ENCODE measurements at regions not wholly inside any gene's neighbourhood (a gene's known extent, or its start where the extent isn't known, plus 50 kb on each side); places are given as distances from the start of the nearest gene placed in this dataset.
A peak's percentile ranks its signal among the peaks of the same experiment; 100 is the strongest.

GRCh38 chr1:29470788-29471119 is 234.4 kb downstream of the PTPRU start:
- WGBS, 2 donors, result 79 to 82% methylated on average over 10 of the region's 10 CpGs
- intact Hi-C loops (cut with DNase I), result no loop called here
- no peak for ATAC-seq
- H3K9me3 ChIP-seq, result peaks cover 0 to 13% (median 0%) of the 10 kb centered on the region in 11 donors
- H3K27ac ChIP-seq, result no peak overlapping the region
- no peak overlapping the region for H3K4me3 ChIP-seq
- H3K36me3 ChIP-seq, result no peaks in the 10 kb centered on the region
- TF ChIP-seq, protein P1, sequence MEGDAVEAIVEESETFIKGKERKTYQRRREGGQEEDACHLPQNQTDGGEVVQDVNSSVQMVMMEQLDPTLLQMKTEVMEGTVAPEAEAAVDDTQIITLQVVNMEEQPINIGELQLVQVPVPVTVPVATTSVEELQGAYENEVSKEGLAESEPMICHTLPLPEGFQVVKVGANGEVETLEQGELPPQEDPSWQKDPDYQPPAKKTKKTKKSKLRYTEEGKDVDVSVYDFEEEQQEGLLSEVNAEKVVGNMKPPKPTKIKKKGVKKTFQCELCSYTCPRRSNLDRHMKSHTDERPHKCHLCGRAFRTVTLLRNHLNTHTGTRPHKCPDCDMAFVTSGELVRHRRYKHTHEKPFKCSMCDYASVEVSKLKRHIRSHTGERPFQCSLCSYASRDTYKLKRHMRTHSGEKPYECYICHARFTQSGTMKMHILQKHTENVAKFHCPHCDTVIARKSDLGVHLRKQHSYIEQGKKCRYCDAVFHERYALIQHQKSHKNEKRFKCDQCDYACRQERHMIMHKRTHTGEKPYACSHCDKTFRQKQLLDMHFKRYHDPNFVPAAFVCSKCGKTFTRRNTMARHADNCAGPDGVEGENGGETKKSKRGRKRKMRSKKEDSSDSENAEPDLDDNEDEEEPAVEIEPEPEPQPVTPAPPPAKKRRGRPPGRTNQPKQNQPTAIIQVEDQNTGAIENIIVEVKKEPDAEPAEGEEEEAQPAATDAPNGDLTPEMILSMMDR (IDR thresholded peaks at IDR 0.05), result no peak
- H3K4me1 ChIP-seq, result no peaks in the 10 kb centered on the region
- no peak for DNase-seq
- peaks cover 0 to 65% (median 44%) of the 10 kb centered on the region in 7 donors for H3K27me3 ChIP-seq

GRCh38 chr1:29470087-29470787 is 233.9 kb downstream of the PTPRU start:
- H3K27ac ChIP-seq, result no peak overlapping the region
- intact Hi-C loops (cut with DNase I), result no loop called here
- H3K27me3 ChIP-seq, result peaks cover 0 to 61% (median 40%) of the 10 kb centered on the region in 7 donors
- H3K36me3 ChIP-seq, result no peaks in the 10 kb centered on the region
- no peak for ATAC-seq
- TF ChIP-seq, protein P1 (IDR thresholded peaks at IDR 0.05), result no peak
- no peak overlapping the region for H3K4me3 ChIP-seq
- peaks cover 0 to 18% (median under 1%) of the 10 kb centered on the region in 11 donors for H3K9me3 ChIP-seq
- no peaks in the 10 kb centered on the region for H3K4me1 ChIP-seq
- no peak for DNase-seq
- WGBS, 2 donors, result 52 to 56% methylated on average over 9 of the region's 9 CpGs

DNA sequence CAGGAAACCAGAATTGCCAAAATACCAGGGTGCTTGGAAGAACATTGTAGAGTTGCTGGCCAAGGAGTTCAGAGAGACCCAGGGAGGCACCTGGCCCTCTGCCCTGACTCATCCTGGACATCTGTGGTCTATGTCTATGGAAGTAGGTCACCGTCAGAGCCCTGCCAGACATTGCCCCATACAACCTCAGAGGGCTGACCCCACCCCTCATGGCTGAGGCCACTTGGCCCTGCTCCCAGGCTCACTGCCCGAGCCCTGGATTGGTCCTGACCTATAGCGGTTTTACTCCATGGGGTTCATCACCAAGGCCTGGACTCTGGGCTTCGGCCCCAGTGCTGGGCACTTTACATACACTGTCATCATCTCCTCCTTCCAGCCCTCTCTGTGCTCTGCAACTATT is 233.1 kb downstream of the PTPRU start:
- Histone ChIP-seq H3K4me3 (no peak overlapping the region), H3K4me1 (no peaks in the 10 kb centered on the region), H3K9me3 (peaks cover 0 to 26% (median 8%) of the 10 kb centered on the region in 11 donors), H3K27me3 (peaks cover 0 to 54% (median 35%) of the 10 kb centered on the region in 7 donors), H3K36me3 (no peaks in the 10 kb centered on the region), H3K27ac (no peak overlapping the region)
- WGBS, 2 donors, result 57 to 60% methylated on average over 4 of the region's 4 CpGs
- DNase-seq, result no peak
- TF ChIP-seq, protein P1 (IDR thresholded peaks at IDR 0.05), result no peak
- intact Hi-C loops (cut with DNase I), result no loop called here
- ATAC-seq, result peak in 1 of 8 donors; percentile 42

- intact Hi-C loops (cut with DNase I), result no loop called here
- Histone ChIP-seq H3K4me3 (no peak overlapping the region), H3K4me1 (no peaks in the 10 kb centered on the region), H3K36me3 (no peaks in the 10 kb centered on the region), H3K9me3 (peaks cover 0 to 38% (median 8%) of the 10 kb centered on the region in 11 donors), H3K27me3 (peaks cover 0 to 43% (median 24%) of the 10 kb centered on the region in 7 donors), H3K27ac (no peak overlapping the region)
- ATAC-seq (no peak), DNase-seq (no peak)
- TF ChIP-seq, protein P1 (IDR thresholded peaks at IDR 0.05), result no peak
- WGBS, 2 donors, result 53 to 57% methylated on average over 10 of the region's 10 CpGs
Observed at GRCh38 chr1:29467989-29468900, 231.9 kb downstream of the PTPRU start.

Data from heart right ventricle (tissue), 16 donors.